ENCODE measurements at regions not wholly inside any gene's neighbourhood (a gene's known extent, or its start where the extent isn't known, plus 50 kb on each side); places are given as distances from the start of the nearest gene placed in this dataset.

DNA sequence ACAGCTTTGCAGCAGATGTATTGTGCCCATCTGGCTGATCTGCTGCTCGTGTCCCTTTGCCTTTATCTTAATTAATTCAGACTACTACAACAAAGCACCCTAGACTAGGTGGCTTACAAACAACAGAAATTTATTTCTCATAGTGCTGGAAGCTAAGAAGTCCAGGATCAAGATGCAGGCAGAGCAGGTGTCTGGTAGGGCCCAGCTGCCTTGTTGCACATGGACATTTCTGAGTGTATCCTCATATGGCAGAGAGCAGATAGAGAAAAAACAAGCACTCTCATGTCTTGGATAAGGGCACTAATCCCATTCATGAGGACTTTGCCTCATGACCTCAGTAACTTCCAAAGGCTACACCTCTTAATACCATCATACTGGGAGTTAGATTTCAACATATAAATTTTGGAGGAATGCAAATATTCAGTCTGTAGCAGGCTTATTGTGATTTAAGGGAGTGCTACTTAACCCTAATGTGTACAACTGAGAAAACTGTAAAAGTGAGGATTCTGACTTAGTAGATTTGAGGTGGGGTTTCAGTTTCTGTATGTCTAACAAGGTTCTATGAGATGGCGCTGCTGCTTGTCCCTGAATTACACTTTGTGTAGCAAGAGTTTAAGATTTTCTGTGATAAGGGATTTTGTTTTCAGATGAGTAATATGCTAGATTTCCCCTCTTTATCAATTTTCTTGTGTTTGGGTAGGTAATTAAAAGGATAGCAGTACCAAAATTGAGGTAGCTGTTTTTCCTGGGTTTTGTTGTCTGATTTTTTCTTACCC lies 473.2 kb upstream of the TECRL start:
- TF ChIP-seq, protein P1, sequence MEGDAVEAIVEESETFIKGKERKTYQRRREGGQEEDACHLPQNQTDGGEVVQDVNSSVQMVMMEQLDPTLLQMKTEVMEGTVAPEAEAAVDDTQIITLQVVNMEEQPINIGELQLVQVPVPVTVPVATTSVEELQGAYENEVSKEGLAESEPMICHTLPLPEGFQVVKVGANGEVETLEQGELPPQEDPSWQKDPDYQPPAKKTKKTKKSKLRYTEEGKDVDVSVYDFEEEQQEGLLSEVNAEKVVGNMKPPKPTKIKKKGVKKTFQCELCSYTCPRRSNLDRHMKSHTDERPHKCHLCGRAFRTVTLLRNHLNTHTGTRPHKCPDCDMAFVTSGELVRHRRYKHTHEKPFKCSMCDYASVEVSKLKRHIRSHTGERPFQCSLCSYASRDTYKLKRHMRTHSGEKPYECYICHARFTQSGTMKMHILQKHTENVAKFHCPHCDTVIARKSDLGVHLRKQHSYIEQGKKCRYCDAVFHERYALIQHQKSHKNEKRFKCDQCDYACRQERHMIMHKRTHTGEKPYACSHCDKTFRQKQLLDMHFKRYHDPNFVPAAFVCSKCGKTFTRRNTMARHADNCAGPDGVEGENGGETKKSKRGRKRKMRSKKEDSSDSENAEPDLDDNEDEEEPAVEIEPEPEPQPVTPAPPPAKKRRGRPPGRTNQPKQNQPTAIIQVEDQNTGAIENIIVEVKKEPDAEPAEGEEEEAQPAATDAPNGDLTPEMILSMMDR (conservative IDR thresholded peaks at IDR 0.05; ENCODE audit: low read depth in 2 of 2) = no peak
- TF ChIP-seq, protein P2, sequence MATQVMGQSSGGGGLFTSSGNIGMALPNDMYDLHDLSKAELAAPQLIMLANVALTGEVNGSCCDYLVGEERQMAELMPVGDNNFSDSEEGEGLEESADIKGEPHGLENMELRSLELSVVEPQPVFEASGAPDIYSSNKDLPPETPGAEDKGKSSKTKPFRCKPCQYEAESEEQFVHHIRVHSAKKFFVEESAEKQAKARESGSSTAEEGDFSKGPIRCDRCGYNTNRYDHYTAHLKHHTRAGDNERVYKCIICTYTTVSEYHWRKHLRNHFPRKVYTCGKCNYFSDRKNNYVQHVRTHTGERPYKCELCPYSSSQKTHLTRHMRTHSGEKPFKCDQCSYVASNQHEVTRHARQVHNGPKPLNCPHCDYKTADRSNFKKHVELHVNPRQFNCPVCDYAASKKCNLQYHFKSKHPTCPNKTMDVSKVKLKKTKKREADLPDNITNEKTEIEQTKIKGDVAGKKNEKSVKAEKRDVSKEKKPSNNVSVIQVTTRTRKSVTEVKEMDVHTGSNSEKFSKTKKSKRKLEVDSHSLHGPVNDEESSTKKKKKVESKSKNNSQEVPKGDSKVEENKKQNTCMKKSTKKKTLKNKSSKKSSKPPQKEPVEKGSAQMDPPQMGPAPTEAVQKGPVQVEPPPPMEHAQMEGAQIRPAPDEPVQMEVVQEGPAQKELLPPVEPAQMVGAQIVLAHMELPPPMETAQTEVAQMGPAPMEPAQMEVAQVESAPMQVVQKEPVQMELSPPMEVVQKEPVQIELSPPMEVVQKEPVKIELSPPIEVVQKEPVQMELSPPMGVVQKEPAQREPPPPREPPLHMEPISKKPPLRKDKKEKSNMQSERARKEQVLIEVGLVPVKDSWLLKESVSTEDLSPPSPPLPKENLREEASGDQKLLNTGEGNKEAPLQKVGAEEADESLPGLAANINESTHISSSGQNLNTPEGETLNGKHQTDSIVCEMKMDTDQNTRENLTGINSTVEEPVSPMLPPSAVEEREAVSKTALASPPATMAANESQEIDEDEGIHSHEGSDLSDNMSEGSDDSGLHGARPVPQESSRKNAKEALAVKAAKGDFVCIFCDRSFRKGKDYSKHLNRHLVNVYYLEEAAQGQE (IDR thresholded peaks at IDR 0.05; ENCODE audit: unreplicated experiment) = no peak
- no peak for TF ChIP-seq POLR2AphosphoS5 (IDR thresholded peaks at IDR 0.05; ENCODE audit: low read depth)
- no peak for TF ChIP-seq EZH2 (IDR thresholded peaks at IDR 0.05; ENCODE audit: low read depth, unreplicated experiment)
- no peak for TF ChIP-seq ZNF331 (CRISPR knock-in tag; IDR thresholded peaks at IDR 0.05; ENCODE audit: low read depth)
- TF ChIP-seq, protein P3, sequence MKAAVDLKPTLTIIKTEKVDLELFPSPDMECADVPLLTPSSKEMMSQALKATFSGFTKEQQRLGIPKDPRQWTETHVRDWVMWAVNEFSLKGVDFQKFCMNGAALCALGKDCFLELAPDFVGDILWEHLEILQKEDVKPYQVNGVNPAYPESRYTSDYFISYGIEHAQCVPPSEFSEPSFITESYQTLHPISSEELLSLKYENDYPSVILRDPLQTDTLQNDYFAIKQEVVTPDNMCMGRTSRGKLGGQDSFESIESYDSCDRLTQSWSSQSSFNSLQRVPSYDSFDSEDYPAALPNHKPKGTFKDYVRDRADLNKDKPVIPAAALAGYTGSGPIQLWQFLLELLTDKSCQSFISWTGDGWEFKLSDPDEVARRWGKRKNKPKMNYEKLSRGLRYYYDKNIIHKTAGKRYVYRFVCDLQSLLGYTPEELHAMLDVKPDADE (IDR thresholded peaks at IDR 0.05) = no peak
- TF ChIP-seq CREB1 (CRISPR knock-in tag; IDR thresholded peaks at IDR 0.05; ENCODE audit: low read depth) = no peak
- TF ChIP-seq EZH2phosphoT487 (IDR thresholded peaks at IDR 0.05; ENCODE audit: unreplicated experiment) = no peak

All from GM23338 (cell line).